HG02678 (cell line): ENCODE measurements at regions not wholly inside any gene's neighbourhood (a gene's known extent, or its start where the extent isn't known, plus 50 kb on each side); places are given as distances from the start of the nearest gene placed in this dataset.

Source experiments
- ATAC-seq: cut with Tn5 transposase; IDR thresholded peaks from one replicate; pipeline ENCODE4 v1.9.1; 2021; ENCODE audit warnings: mild to moderate bottlenecking, moderate library complexity; ENCODE audit not compliant: unreplicated experiment

GRCh38 chr1:68293609-68294366 lies 61.5 kb upstream of the WLS start:
- ATAC-seq: no peak

- no peak for ATAC-seq
These were observed 60.8 kb upstream of the WLS start for GRCh38 chr1:68293122-68293521.

GRCh38 chr1:68291688-68292384 lies 59.5 kb upstream of the WLS start:
- ATAC-seq: no peak

GRCh38 chr1:68287241-68287640 lies 54.9 kb upstream of the WLS start:
- ATAC-seq: no peak

- no peak for ATAC-seq
These were observed 52.7 kb upstream of the WLS start for GRCh38 chr1:68285046-68285445.

- no peak for ATAC-seq
These were observed 49.8 kb upstream of the WLS start for GRCh38 chr1:68281946-68282615.
